ENCODE measurements at regions not wholly inside any gene's neighbourhood (a gene's known extent, or its start where the extent isn't known, plus 50 kb on each side); places are given as distances from the start of the nearest gene placed in this dataset.

DNA sequence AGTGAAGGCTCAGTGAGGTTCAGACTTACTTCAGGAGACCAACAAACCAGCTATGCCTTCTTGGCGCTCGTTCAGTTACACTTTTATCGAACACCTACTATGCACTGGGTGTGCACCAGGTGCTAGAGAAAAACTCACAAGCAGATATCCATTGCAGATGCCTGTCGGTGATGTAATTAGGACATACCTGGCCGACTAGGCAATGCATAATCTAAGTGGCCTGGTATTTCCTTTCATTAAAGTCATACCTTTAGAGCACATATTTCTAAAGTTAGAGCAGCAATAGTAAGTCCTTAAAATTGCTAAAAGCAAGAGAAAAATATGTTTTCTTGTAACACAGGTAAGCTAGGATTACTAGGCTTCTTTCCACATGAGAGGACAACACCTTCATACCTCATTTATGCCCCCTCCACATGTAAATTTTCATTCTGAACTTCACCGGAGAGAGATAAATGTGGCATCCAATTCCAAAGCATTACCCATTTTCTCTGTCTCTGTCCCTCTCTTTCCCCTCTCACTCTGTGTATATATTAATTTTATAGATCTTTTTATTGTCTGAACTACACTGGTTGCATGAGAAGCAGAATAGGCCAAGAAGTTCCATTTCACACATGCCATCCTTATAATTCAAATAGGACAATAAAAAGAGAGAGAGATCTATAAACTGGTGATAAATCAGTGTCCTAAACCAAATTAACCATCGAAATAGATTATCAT, 242.2 kb downstream of the SPTSSA start:
- no peak for DNase-seq

- DNase-seq = no peak
These were observed 243.2 kb downstream of the SPTSSA start for GRCh38 chr14:34218881-34219280.

GRCh38 chr14:34214961-34215360, 247.1 kb downstream of the SPTSSA start:
- DNase-seq = no peak

DNA sequence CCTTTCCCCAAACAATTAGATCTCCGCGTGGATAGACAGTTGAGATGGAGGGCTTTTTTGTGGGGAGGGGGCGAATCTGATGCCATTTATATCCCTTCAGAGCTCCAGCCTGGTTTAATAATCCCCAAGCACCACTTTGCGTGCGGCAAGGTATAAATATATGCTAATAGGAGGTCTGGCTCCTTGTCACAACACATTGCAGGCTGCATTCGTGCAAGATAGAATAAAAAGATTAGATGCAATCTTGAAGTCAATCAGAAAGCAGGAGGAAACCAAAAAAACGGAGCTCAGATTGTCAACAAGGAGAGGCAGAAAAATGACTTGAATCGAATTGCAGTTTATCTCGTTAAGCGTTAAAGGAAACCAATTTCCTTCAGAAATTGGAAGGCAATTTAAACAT, 248.7 kb downstream of the SPTSSA start:
- no peak for DNase-seq

DNA sequence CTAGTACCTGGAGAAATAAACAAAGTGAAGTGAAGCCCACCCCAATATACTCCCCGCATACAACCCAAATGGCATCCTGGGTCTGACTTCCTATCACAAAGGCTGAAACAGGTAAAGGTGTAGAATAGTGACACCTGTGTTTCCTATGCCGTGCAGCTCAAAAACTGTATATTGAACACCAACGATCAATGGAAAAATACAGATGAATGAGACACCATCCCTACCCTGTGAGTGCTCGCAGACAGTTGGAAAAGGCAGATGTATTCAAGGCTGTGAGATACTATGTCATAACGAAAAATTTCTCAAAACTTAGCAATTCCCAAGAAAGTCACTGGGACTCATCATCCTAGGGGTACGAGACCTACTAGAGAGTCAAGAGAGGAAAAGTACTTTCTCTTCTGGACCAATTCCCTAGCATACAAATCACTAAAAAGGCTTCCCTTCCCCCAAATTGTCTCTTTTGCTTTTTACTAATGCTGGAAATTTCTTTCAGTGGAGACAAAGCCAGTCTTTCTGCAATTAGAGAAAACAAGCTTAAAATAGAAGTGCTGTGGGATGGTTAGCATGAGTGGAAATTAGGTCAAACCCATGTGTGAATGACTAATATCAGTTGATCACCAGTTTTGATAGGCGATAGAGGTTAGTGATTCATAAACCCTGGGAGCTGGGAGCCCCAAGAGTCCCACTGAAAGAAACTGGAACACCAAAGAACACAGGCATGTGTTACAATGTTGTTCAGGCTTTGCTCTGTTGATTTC, 249.7 kb downstream of the SPTSSA start:
- peak in 1 of 56 donors; percentile 9 for DNase-seq

DNA sequence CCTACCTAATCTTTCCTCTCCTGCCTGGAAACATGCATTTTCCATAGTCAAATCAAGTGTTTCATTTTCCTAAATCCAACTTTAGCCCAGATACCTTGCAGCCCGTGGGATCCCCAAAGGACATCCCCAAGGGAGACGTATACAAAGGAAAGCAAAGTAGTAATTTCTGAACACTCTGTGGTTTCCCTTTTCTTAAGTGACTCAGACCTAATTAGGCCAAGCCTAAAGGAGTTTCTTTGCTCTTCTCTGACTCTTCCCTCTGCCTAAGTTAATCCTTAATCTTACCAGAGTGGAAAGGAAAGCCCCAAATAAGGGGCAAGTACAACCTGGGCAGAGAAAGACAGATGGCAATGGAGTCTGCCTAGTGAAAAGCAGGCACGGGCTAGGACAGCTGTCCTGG, 250.3 kb downstream of the SPTSSA start:
- no peak for DNase-seq

- no peak for DNase-seq
These were observed 253.5 kb downstream of the SPTSSA start for GRCh38 chr14:34208532-34208931.

GRCh38 chr14:34205799-34206198, 254.9 kb upstream of the EGLN3 start:
- no peak for DNase-seq

- DNase-seq = no peak
These were observed 253.9 kb upstream of the EGLN3 start for GRCh38 chr14:34204774-34205173.

- peak in 6 of 56 donors; percentile 2 to 23 (median 7) for DNase-seq
These were observed 252.4 kb upstream of the EGLN3 start for GRCh38 chr14:34203251-34203722.

GRCh38 chr14:34201909-34202637, 251.2 kb upstream of the EGLN3 start:
- DNase-seq = peak in 1 of 56 donors; percentile 11

DNA sequence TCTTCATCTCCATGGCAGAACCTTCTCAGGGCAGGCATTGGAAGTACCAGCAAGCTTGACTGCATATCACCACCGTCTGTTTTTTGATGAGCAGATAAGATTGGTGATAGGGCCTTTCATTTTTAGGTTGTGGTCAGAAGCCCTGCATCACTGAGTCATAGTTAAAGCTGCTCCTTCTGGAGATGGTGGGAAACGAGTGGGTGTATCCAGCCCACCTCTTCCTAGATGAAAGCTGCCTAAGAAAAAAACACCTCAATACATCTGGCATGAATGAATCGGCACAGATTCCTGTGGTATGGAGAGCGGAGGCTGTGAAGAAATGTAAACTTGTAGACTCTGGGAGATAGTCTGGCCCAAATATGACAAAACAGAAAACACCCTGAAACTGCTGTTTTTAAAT, 248.7 kb upstream of the EGLN3 start:
- DNase-seq = no peak

DNA sequence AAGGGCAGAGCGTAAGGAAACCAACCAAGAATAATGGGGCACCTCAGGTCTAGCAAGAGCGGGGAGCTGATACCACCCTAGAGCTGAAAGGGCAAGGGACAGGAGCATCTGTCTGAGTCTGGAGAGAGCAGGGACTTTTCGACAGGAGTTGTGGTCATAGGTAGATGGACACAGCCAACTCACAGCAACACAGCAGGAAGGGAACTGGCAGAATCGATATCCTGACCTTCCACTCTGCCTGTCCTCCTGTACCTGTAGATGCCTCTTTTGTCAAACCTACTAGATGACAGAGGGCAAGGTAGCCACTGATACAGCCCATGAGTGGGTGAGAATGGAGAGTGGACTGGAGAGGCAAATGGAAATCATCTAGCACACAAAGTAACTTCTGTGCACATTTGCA, 247.2 kb upstream of the EGLN3 start:
- no peak for DNase-seq

GRCh38 chr14:34195964-34196363, 245.1 kb upstream of the EGLN3 start:
- no peak for DNase-seq

- DNase-seq = no peak
These were observed 239.8 kb upstream of the EGLN3 start for GRCh38 chr14:34190717-34191116.

GRCh38 chr14:34189866-34190265, 239.0 kb upstream of the EGLN3 start:
- DNase-seq = no peak

GRCh38 chr14:34187519-34188044, 236.7 kb upstream of the EGLN3 start:
- DNase-seq = no peak

- no peak for DNase-seq
These were observed 236.2 kb upstream of the EGLN3 start for GRCh38 chr14:34187061-34187460.

DNA sequence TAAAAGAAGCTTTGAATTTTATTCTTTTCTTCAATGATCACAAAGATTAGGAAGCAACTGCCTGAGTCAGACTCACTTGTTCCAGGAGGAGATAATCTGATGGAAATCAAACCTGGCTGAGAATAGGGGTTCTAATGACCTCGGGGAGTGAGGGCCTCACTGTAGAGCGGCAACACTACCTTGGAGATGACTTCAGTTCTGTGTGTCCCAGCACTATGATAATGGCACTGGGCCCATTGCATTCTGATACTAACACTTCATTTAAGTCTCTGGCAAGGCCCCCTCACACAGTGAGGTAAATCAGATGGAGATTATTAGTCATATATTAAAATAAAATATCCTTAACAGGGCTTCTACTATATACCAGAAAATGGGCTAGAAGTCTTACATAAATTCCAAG, 233.3 kb upstream of the EGLN3 start:
- no peak for DNase-seq

DNA sequence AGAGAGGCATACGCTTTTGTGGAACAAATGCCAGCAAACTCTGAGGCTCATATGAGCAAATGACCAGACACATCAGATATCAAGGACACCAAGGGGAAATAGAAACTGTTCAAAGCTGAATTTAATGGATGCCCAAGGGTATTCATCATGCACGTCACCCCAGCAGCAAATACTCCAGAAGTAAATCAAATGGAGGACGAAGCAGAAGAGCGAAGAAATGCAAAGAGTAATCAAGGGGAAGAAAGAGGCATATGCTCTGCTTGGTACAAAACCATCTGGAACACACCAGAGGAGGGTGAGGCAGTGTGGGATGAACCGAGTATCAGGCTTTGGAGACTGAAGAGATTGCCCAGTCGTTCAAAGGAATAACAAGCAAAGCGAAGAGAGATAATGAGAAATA, 232.6 kb upstream of the EGLN3 start:
- no peak for DNase-seq

DNA sequence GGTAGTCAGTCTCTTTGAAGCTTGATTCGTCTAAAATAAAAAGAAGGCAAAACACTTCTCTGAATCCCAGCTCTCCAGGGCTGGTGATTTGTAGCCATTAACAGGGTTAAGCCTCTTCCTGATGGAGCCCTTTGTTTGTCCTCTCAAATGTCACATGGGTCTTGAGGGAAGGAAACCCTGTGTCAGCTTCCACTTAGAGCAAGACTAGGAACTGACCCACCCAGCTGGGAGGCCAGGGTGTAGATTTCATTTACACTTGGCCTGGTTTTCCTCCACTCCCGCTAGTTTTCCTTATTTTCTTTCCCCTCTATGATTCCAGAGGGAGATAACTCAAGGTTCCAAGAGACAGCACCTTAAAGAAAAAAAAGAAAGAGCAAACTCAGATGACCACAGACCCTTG, 230.5 kb upstream of the EGLN3 start:
- DNase-seq = no peak

DNA sequence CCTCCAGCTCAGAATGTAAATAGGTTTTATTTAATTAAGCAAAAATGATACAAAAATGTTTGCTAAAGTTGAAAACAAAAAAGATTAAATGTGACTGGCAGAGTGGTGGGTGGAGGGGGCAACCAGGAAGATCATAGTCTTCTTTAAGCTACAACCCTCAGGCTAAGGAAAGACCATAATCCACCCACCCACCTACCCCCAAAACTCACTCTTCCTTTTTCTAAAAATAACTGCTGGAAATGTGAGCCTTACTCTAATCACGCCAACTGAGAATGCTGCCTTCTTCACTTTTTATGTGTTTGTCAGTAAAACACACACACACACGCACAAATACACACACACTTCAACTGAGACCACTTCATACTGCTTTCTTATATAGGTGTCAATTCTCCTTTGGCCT, 230.0 kb upstream of the EGLN3 start:
- no peak for DNase-seq

Data from nucleus accumbens (tissue), 56 donors.